OCI-LY3 (cell line): ENCODE measurements at regions not wholly inside any gene's neighbourhood (a gene's known extent, or its start where the extent isn't known, plus 50 kb on each side); places are given as distances from the start of the nearest gene placed in this dataset.

ENCODE experiments used
- CTCF ChIP-seq: fragments of 200-600, 300-600 bp; sonication (generic); IDR thresholded peaks from 2 replicates; pipeline ENCODE4 v1.5.1; 2014; ENCODE audit warnings: antibody characterized with exemption, low read length, low read depth
- EZH2phosphoT487 ChIP-seq: fragments of 200-600 bp; shearing (Covaris generic); IDR thresholded peaks from 2 replicates; pipeline ENCODE4 v1.6.1; 2018; ENCODE audit warnings: antibody characterized with exemption, mixed run types, low read depth

DNA sequence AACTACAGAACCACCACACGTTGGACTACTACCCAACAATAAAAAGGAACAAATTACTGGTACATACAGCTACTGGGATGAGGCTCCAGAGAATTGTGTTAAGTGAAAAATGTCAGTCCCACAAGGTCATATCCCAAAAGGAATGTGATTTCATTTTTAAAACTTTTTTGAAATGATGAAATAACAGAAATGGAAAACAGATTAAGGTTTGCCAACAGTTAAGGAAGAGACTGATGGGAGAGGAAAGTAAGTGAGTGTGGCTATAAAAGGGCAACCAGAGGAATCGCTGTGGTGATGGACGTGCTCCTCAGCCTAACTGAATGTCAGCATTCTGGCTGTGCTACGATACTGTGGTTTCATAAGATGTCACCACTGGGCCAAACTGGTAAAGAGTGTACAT lies 512.8 kb downstream of the UQCRFS1 start:
- TF ChIP-seq EZH2phosphoT487 (no peak), CTCF (no peak)
